ENCODE measurements at regions not wholly inside any gene's neighbourhood (a gene's known extent, or its start where the extent isn't known, plus 50 kb on each side); places are given as distances from the start of the nearest gene placed in this dataset.

DNA sequence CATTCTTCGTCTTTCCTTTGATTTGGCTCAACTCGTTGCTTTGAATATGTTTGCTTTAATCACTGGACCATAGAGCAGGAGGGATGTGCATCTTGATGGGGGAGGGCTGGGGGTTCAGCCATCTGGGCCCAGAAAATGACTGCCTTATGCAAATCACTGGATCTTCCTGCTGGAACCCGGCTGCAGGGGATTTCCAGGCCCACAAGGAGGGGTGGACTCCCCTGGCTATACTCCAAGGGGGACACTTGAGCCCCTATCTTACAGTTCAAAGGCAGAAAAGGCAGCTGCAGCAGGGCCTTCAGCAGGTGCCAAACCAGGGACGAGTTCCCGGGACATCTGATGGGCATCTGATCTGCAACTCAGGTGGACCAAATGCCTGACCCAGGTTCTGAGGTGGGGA, 122.5 kb downstream of the DICER1 start:
- DNase-seq = no peak

DNA sequence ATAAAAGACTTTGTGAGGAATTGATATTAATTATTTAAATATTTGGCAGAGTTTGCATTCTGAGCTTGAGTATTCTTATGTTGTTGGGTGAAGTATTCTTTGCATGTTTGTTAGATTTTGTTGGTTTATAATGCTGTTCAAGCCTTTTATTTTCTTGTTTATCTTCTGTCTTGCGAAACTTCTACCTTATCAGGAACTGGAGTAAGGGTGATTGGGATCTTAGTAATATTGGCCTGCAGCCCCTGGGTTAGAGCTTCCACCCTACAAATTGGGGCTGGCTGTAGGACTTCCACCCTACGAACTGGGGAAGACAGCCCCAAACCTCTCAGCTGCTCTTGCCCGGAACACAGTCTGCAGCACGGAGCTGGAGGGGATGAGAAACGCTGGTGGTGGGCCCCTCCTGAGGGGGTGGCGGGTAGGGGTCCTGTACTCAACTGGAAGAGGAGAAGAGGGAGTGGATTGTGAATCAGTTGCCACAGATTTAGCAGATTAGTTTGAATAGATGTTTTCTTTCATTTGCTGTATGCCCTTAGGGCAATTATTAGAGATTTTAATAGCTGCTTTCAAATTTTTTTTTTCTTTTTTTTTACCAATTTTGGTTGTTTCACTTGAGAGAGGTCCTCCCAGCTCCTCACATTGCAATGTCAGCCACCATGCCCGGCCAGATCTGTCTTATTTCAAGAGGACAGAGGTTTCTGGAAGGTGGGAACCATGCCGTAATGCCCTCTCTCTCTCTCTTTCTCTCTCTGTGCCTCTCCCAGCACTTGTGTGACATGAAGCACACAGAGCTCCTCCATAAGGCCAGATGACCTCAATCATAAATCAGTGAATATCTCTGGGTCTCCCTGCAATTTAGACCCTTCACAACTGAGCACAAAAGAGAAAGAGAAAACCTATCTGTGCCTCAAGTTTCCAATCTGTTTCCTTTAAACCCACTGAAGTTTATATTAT, 123.4 kb downstream of the DICER1 start:
- DNase-seq = no peak

DNA sequence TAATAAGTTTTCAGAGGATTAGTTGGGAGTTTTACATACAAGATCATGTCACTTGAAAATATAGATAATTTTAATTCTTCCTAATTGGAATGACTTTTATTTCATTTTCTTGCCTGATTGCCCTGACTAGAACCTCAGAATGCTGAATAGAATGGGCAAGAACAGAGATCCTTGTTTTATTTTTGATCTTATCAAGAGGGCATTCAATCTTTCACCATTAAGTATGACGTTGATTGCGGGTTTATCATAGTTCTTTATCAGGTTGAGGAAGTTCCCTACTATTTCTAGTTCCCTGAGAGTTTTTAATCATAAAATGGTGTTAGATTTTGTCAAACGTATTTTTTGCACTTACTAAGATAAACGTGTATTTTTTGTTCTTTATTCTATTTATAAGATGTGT, 124.3 kb downstream of the DICER1 start:
- no peak for DNase-seq

DNA sequence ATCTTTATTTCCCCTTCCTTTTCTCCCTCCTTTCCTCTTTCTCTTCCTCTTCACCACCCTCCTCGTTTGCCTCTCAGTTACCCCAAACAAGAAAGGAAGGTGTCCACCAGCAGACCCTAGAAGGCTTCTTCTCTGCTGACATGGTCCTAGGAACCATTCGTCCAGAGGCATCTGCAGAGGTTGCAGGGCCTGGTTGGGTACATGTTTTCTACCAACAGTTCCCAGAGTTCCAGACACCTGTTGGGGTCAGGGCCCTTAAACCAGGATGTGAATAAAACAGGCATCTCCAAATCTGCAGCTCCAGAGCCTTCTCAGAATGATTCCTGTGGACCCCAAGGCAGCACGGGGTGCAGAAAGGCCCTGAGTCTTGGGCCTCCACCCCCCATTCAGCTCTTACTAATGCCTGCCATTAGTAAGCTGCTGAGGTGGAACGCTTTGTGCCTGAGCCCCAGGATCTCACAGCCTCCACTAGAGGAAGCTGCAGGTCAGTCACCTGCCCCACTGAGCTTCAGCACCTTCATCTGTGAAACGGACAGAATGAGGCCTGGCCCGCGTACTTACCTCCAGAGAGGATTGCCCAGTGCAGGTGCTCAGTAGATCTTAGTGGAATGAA, 130.4 kb downstream of the DICER1 start:
- DNase-seq = no peak

DNA sequence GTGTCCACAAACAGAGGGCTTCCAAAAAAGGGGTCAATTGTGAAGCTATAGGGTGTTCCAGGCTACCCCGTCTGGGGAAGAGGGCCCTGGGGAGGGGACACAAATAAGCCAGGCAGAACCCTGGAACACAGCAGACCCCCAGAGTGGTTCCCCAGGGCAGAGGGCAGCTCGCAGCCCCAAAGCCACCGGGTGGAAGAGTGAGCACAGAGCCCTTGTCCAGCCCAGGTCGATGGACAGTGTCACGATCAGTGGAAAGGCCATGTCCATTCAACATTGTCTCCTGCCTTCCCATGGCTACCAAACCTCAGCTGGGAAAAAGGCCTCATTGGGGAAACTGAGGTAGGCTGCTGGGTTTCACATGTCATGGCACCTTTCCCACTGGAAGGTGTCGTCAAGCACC, 131.4 kb downstream of the DICER1 start:
- DNase-seq = no peak

DNA sequence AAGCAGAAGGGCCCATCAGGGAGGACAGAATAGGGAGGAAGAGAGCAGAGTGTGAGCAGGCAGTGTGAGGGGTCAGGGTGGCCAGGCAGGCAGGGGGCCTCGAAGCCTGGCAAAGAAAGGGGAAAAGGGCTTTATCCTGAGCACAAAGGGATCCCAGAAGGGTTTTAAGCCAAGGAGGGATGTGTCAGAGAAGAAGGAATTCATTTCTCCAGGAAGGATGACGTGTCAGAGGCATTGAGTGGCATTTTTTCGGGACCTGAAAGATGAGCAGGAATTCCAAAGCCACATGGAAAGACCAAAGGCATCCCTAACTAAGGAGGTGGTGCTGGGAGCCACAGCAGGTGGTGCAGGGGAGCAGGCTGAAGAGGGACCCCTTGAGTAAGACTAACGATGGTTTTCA, 132.1 kb downstream of the DICER1 start:
- DNase-seq = no peak

DNA sequence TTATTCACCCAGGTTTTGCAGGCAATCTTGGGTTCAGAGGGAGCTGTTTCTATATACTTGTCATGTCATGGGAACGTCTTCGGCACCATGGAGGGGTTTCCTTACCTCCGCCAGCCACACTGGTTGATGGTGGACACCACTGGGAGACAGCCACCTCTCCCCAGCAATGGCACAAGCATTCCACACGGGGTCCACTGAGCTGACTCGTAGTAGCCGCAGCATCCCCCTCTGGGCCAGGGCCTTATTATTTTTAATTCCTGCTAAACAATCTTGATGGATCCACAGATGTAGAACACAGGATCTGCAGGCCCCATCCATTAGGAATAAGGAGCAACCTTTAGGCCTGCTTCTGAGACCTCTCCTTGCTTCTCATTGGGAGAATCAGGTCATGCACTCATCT, 132.9 kb downstream of the DICER1 start:
- DNase-seq = no peak

DNA sequence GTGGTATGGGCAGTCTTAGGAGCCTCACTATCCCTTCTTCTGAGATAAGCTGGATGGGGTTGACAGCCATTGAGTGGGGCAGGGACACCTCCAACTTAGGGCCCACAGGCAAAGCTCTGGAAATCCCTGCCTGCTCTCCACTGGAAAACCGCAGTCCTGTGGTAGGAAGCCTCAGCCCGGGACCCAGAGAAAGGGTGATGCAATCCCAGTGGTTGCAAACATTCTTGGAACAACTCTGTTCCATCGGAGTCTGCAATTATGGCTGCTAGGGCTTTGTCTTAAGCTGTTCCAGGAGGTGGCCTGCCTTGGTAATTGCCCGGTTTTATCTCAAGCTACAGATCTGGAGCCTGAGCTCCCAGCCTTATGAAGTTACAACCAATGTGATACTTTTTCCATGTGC, 133.4 kb downstream of the DICER1 start:
- DNase-seq = no peak

DNA sequence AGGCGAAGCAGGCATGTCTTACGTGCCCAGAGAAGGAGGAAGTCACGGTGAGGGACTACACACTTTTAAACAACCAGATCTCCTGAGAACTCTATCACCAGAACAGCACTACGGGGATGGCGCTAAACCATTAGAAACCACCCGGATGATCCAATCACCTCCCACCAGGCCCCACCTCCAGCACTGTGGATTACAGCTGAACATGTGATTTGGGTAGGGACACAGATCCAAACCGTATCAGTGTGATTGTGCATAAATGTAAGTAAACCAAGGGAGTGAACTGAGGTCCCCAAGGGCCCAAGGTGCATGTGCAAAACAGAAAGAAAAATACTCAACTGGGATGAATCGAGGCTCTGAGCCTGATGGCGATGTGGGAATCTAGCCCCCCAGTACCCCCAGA, 134.2 kb downstream of the DICER1 start:
- no peak for DNase-seq

DNA sequence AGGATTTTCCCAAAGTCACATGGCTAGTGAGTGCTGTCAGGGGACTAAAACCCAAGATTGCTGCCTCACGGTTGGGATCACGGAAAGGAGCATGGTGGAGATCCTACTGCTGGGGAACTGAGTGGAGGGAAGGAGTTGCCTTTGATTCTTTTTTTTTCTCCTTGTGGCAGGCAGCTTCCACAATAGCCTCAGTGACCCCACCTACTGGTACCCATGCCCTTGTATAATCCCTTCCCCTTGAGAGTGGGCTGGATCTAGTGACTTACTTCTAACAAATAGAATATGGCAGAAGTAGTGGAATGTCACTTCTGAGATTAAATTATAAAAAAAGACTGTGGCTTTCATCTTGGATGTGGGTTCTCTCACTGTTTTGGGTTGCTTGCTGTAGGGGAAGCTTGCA, 135.7 kb downstream of the DICER1 start:
- DNase-seq = no peak

DNA sequence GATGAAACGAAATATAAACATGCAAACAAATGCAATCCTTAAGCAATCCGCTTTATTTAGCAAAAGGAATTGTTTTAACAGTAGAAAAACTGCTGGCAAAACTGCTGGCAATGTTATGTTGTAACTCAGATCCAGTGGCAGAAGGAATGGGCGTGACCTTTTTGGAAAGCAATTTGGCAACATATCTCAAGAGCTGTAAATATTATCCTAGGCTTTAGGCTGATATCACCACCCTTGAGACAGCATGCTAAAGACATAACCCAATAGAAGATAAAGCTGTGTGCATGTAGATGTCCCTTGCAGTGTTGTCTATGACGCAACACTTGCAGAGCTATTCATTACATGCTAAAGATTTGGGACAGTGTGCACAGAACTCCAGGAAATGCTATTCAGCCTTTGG, 138.5 kb downstream of the DICER1 start:
- DNase-seq = no peak

DNA sequence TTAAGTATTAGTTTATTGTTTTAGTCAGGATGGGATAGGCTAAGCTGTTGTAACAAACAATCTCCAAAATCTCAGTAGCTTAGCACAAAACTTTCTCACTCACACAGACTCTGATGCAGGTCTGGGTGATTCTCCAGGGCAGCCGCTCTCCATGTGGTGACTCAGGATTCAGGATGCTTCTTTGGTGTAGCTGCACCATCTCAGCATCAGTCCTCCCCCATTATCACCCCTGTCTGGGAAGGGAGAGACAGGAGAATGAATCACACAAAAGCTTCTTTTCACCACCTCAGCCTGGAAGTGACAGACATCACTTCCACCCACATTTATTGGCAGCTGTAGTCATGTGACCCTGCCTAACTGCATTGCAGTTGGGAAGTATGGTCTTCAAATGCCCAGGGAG, 142.3 kb downstream of the DICER1 start:
- no peak for DNase-seq

DNA sequence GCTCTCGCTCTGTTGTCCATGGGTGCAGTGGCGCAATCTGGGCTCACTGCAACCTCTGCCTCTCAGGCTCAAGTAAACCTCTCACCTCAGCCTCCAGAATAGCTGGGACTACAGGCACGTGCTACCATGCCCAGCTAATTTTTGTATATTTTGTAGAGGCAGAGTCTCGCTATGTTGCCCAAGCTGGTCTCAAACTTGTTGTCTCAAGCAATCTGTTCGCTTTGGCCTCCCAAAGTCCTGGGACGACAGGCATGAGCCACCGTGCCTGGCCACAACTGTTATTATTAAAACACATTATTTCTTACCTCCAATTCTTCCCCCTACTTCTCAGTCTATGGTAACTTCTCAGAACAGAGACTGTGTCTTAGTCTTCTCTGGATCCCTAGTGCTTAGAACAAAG, 143.3 kb downstream of the DICER1 start:
- no peak for DNase-seq

DNA sequence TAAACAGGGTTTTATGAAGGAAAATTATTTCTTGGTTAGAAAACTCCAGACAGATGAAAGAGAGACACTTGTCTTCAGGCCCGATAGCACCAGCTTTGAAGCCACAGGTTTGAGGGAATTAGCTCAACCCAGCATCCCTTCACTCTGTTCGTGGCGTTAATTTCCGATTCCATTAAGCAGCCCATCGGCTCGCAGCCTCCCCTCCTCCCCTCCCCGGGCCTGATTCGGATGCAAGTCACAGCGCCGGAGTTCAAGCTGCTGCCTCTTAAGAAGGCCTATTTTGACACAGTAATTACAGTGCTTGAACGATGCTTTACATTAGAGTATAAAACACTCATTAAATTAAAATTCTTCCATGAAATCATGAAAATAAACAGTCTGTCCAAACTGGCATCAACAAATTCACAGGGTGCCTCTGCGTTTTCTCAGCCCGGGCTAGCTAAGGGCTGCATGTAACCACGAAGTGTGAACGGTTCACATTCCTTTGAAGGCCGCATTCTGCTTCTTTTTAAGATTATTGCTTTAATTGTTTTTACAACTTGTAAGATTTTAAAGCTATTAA, 145.8 kb downstream of the DICER1 start:
- DNase-seq = peak; percentile 47

DNA sequence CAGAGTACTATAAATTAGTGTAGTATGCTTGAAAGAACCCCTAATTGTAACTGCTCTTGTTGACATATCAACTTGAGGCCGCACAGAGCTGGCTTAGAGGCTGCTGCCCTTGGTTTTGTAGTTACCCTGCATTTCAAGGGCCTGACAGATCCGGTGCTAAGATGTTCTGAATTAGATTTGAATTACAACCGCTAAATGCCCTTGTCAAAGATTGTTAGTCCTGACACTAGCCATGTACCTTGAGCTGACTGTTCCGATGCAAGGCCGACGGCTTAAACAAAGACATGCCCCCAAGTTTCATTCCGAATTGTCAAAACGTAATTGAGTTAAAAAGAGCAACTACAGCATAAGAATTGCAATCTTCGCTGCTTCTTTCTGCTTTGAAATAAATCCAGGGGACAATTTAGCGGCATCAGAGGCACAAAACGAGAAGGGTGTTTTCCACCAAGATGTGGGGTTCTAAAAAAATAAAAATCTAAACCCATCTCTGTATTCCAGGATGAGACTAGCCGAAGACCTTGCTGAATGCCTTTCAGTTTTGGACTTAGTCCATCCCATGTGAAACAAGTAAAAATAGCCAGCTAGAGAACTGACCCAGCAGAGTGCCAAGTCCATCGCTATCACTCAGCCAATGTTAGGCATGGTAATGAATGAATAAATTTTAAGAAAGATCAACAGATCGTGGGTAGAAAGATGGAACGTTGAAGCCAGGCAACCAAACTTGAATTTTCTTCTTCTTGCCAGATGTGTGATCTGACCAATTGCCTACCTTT, 148.7 kb downstream of the DICER1 start:
- no peak for DNase-seq

DNA sequence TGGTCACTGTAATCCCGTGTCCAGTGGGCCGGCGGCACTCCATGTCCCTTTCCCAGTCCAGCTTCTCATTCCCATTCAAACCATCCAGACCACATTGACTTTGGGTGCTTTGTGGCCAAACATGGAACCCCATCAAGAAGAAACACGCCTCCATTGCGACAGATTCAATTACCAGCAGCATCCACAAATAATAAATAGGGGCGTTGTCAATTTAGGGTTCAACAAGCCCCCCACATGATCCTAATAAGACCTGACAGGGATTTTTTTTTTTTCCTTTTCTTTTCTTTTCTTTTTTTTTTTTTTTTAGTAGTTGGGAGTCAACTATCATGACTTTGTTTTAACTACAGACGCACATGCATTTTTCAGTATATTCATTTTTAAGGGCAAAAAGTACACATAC, 149.4 kb downstream of the DICER1 start:
- DNase-seq = peak; percentile 54

DNA sequence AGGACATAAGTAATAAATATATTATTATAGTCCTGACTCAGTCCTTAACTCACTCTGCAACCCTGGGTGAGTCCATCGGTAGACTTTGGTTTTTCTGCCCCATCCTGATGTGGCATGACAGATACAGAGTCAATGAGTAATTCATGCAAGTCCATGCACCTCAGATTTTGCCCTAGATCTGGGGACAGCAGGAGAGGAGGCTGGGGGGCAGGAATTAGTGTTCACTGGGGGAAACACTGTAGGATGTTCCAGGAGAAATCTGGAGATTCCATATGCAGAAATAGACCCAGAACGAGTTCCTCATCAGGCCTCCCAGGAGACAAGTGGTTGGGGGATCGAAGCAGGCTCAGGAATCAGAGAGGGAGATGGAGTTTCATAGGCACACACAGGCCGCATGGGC, 150.8 kb downstream of the DICER1 start:
- no peak for DNase-seq

DNA sequence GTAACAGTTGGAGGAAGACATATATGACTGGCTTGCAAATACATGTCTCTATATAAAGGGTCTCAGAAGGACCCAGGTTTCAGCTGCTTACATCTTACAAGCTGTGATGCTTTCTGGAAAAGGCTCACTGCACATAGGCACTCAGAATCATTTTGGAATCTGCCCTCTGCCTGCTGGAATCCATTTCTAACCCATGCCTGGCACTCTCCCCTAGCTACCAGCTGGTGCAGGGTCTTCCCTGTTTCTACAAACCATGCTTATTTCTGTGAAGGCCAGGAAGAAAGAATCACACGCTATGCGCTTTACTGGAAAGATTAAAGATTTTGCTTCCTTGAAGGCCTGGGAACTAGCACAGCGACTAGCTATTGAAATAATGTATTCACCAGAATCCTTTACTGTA, 151.3 kb downstream of the DICER1 start:
- DNase-seq = no peak

DNA sequence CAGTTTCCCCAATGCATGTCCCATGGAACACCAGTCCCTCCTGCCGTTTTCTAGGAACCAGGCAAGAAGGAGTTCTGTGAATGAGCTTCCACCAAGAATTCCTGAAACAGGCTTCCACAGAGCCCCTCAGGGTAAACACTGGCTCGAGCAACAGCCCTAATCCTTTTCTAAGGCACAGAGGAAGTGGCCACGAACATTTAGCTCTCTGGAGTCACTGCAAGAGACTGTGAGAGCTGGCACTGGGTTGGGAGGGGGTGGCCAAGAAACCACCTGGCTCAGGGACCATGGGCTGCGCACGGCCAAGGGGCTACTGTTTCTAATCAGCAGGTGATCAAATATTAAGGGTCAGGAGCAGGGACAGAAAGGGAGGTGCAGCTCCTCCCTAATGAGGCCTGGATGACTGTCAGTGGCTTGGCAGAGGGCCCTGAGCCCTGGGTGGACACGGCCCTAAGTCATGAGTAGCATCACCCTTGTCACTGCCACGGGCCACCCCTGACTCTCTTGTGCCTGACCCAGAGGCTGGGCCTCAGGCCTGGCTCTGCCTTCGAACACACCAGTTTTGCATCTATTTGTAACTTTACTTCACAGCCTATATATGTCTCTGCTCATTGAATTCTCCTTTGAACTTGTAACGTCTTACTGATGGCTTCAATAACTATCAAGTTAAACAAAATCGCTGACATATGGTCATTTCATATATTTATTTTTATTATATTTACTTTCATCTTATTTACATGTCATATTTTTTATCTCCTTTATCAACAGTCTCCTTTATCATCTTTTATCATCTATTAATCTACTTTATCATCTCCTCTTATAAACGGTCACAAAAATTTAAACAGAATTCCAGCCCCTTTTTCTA, 154.0 kb downstream of the DICER1 start:
- no peak for DNase-seq

DNA sequence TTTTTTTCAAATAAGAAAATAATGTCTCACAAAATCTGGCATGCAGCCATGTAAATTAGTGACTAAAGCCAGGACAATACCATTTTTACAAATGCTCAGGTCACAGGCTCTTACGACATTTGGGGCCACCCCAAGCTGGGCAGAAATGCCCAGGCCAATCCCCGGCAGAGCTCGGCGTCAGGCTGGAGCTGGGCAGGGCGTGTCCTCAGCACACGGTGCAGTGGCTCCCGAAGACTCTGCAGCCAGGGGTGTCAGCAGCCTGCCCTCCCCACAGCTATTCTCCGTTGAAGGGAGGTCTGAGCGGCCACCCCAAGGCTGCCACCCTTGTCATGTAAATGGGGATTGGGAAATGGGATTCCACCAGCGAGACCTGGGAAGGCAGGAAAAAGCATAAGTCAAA, 158.6 kb downstream of the DICER1 start:
- DNase-seq = no peak

DNA sequence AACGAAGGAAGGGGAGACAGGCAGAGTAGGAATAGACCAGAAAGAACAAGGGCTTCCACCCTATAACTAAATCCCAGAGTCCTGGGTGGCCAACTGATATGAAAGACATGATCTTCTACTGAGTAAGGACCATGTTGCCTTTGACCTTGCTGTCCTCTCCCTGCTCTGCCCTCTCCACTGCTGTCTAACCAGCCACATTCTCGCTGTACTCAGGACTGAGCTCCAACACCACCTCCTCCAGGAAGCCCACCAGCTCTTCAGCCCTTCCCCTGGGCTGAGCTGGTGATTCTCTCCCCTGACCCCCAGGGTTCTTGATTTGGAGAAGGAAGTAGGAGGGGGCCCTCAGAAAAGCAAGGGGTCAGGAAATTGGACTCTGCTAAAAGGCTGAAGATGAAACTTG, 159.2 kb downstream of the DICER1 start:
- no peak for DNase-seq

DNA sequence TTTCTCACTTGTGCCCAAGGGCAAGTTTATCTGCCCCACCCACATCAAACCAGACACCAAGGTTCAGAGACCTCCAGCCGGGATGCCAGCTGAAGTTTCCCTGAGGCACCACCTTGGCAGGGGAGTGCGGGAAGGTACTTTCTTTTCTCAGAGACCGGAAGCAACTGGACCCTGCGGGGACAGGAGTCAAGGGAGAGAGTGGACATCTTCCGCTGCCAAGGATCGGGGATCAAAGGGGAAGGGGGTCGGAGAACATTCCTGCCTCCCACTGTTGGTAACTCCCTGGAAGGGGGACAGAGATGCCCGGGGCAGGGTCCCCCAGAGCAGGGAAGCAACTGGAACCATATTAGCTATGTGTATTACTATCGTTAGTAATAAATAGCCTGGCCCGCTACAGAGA, 161.8 kb downstream of the DICER1 start:
- DNase-seq = no peak

DNA sequence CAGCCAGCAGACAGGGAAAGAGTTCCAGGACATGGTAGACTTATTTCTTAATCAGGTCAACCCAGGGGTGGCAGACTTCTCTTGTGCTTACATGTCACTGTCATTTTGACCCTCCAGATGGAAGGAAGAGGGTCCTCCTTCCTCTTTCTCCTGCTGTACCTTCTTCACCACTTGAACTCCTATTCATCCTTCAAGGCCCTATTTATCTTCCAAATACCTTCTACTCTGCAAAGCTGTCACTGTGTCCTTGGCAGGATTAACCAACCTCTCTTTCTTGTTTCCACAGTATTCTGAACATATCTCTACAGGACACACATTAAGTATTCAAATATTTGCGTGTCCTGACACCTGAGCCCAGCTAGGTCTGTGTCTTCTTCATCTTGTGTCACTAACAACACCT, 163.1 kb downstream of the DICER1 start:
- DNase-seq = no peak
